ENCODE measurements at regions not wholly inside any gene's neighbourhood (a gene's known extent, or its start where the extent isn't known, plus 50 kb on each side); places are given as distances from the start of the nearest gene placed in this dataset.
"Not testable (repeated sequence)": the region's sequence is repeated elsewhere in the genome, so short reads cannot be mapped to it uniquely, and the experiment has no call there.

GRCh38 chr5:18523380-18523779 lies 889.1 kb downstream of the TAF11L14 start:
- no peaks in the 10 kb centered on the region for H3K36me3 ChIP-seq (replicated peaks in 1 of 2)
- no peaks in the 10 kb centered on the region for H3K9me3 ChIP-seq (replicated peaks in 1 of 3)
- no peaks in the 10 kb centered on the region for H3K27me3 ChIP-seq
- TF ChIP-seq POLR2A (IDR thresholded peaks at IDR 0.05) (no peak), CTCF (IDR thresholded peaks at IDR 0.05) (no peak)
- no peak overlapping the region for H3K4me3 ChIP-seq
- intact Hi-C loops (cut with DNase I): no loop called here
- H3K4me1 ChIP-seq (replicated peaks in 1 of 2): peaks cover 0 to 2% of the 10 kb centered on the region in 2 donors
- no peak overlapping the region for H3K27ac ChIP-seq
- DNase-seq: no peak
- 72 to 86% (median 80%) methylated on average over 2 of the region's 2 CpGs for WGBS, 4 donors

DNA sequence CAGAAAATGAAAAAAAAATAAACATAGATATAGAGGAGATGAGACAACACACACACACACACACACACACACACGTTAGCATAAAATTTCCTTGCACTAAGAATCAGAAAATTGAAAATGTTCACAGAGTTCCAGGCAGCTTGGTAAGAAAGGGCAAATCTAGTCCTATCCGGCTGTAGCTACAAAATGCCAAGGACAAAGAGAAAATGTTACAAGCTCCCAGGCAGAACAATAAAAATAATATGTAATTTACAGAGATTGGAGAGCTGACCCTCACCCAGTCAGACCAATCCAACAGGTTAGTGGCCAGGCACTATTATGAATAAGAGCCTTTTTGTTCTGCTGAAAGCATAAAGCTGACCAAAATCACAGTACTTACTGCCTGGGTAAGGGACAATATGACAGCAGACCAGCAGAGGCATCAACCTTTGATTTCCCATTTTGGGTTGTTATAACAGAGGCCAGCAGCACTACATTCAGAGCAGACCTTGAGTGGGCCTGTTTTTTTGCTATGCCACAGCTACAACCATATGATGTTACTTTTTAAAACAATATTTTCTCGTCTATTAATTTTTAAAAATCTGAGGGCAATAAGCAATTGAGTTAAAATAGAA lies 892.6 kb downstream of the TAF11L14 start:
- H3K4me1 ChIP-seq (replicated peaks in 1 of 2): peaks cover 0 to 2% of the 10 kb centered on the region in 2 donors
- TF ChIP-seq CTCF (IDR thresholded peaks at IDR 0.05): peak in 1 of 6 experiments; percentile 5
- no peak for TF ChIP-seq POLR2A (IDR thresholded peaks at IDR 0.05)
- no peaks in the 10 kb centered on the region for H3K9me3 ChIP-seq (replicated peaks in 1 of 3)
- no peak for DNase-seq
- intact Hi-C loops (cut with DNase I): no loop called here
- H3K4me3 ChIP-seq: no peak overlapping the region
- 45 to 51% (median 50%) methylated on average over 3 of the region's 3 CpGs for WGBS, 4 donors
- H3K27ac ChIP-seq: peak overlapping the region in 1 of 5 donors; percentile 23
- no peaks in the 10 kb centered on the region for H3K36me3 ChIP-seq (replicated peaks in 1 of 2)
- no peaks in the 10 kb centered on the region for H3K27me3 ChIP-seq

GRCh38 chr5:18533137-18533536 lies 898.9 kb downstream of the TAF11L14 start:
- WGBS, 4 donors: 91 to 100% (median 92%) methylated on average over 3 to 7 of the region's 7 CpGs
- intact Hi-C loops (cut with DNase I): no loop called here
- Histone ChIP-seq H3K4me1 (replicated peaks in 1 of 2) (no peaks in the 10 kb centered on the region), H3K9me3 (replicated peaks in 1 of 3) (no peaks in the 10 kb centered on the region), H3K36me3 (replicated peaks in 1 of 2) (no peaks in the 10 kb centered on the region), H3K27me3 (no peaks in the 10 kb centered on the region), H3K27ac (no peak overlapping the region), H3K4me3 (no peak overlapping the region)
- no peak for TF ChIP-seq POLR2A (IDR thresholded peaks at IDR 0.05)
- DNase-seq: no peak

DNA sequence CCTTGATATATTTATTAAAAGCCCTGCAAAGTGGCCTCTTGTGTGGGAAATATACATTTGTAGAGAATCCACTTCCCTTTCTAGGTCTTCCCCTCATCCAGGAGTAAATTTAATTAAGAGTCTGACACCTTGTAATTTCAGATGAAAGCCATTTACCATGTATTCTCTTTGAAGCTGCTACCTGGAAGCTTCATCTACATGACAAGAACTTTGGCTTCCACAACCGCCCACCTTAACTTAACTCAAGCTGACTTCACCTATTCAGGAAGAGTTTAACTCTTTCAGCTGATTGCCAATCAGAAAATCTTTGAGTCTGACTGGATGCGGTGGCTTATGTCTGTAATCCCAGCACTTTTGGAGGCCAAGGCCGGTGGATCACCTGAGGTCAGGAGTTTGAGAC lies 899.9 kb downstream of the TAF11L14 start:
- Histone ChIP-seq H3K27ac (no peak overlapping the region), H3K27me3 (no peaks in the 10 kb centered on the region), H3K36me3 (replicated peaks in 1 of 2) (no peaks in the 10 kb centered on the region), H3K4me1 (replicated peaks in 1 of 2) (no peaks in the 10 kb centered on the region), H3K4me3 (no peak overlapping the region), H3K9me3 (replicated peaks in 1 of 3) (no peaks in the 10 kb centered on the region)
- 76 to 94% (median 92%) methylated on average over 3 of the region's 3 CpGs for WGBS, 4 donors
- intact Hi-C loops (cut with DNase I): no loop called here
- DNase-seq: no peak
- no peak for TF ChIP-seq POLR2A (IDR thresholded peaks at IDR 0.05)
- TF ChIP-seq CTCF (IDR thresholded peaks at IDR 0.05): no peak

DNA sequence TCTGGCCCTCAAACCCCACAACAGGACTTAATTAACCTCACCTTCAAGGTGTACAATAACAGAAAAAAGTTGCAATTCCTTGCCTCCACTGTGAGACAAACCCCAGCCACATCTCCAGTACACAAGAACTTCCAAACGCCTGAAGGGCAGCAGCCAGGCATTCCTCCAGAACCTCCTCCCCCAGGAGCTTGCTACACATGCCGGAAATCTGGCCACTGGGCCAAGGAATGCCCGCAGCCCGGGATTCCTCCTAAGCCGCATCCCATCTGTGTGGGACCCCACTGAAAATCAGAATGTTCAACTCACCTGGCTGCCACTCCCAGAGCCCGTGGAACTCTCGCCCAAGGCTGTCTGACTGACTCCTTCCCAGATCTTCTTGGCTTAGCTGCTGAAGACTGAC lies 901.5 kb downstream of the TAF11L14 start:
- 78 to 100% (median 89%) methylated on average over 3 to 7 of the region's 7 CpGs for WGBS, 4 donors
- H3K27ac ChIP-seq; H3K36me3 ChIP-seq (replicated peaks in 1 of 2); H3K4me3 ChIP-seq; intact Hi-C loops (cut with DNase I); DNase-seq; H3K4me1 ChIP-seq (replicated peaks in 1 of 2); H3K9me3 ChIP-seq (replicated peaks in 1 of 3); H3K27me3 ChIP-seq: not testable (repeated sequence)

Measured in adrenal gland (tissue), 9 donors.